MM.1S (cell line): ENCODE measurements at regions not wholly inside any gene's neighbourhood (a gene's known extent, or its start where the extent isn't known, plus 50 kb on each side); places are given as distances from the start of the nearest gene placed in this dataset.

Experiments
- EZH2 ChIP-seq: fragments of 300-600 bp; sonication (generic); optimal IDR thresholded peaks from 2 replicates; pipeline ENCODE3; 2017; ENCODE audit warnings: low read depth, mild to moderate bottlenecking, antibody characterized with exemption, low read length, mixed read lengths
- EZH2phosphoT487 ChIP-seq: fragments of 300-600 bp; sonication (generic); IDR thresholded peaks from 2 replicates; pipeline ENCODE4 v1.6.1; 2018; ENCODE audit warnings: antibody characterized with exemption, low read length
- TF ChIP-seq, protein P1 (sequence below): fragments of 300-600 bp; sonication (generic); IDR thresholded peaks from 2 replicates; pipeline ENCODE4 v1.5.1; 2016; ENCODE audit warnings: antibody characterized with exemption, low read length, mixed read lengths

DNA sequence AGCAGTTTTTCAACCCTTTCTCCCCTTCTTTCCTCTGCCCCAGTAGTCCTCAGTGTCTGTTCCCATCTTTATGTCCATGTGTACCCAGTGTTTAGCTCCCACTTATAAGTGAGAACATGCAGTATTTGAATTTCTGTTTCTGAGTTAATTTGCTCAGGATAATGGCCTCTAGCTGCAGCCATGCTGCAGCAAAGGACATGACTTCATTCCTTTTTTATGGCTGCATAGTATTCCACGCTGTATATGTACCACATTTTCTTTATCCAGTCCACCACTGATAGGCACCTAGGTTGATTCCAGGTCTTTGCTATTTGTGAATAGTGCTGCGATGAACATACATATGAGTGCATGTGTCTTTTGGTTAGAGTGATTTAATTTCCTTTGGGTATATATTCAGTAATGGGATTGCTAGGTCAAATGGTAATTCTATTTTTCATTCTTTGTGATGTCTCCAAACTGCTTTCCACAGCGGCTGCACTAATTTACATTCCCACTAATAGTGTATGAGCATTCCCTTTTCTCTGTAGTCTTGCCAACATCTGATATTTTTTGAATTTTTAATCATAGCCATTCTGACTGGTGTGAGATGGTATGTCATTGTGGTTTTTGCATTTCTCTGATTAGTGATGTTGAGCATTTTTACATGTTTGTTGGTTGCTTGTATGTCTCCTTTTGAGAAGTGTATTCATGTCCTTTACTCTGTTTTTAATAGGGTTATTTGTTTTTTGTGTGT lies 54.6 kb upstream of the ANK2 start:
- TF ChIP-seq, protein P1, sequence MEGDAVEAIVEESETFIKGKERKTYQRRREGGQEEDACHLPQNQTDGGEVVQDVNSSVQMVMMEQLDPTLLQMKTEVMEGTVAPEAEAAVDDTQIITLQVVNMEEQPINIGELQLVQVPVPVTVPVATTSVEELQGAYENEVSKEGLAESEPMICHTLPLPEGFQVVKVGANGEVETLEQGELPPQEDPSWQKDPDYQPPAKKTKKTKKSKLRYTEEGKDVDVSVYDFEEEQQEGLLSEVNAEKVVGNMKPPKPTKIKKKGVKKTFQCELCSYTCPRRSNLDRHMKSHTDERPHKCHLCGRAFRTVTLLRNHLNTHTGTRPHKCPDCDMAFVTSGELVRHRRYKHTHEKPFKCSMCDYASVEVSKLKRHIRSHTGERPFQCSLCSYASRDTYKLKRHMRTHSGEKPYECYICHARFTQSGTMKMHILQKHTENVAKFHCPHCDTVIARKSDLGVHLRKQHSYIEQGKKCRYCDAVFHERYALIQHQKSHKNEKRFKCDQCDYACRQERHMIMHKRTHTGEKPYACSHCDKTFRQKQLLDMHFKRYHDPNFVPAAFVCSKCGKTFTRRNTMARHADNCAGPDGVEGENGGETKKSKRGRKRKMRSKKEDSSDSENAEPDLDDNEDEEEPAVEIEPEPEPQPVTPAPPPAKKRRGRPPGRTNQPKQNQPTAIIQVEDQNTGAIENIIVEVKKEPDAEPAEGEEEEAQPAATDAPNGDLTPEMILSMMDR = no peak
- TF ChIP-seq EZH2 (no peak), EZH2phosphoT487 (no peak)
